ENCODE measurements at regions not wholly inside any gene's neighbourhood (a gene's known extent, or its start where the extent isn't known, plus 50 kb on each side); places are given as distances from the start of the nearest gene placed in this dataset.

- no peak for TF ChIP-seq ZBTB33 (IDR thresholded peaks at IDR 0.05)
- TF ChIP-seq CTCF (IDR thresholded peaks at IDR 0.05; ENCODE audit: low read depth, low read length, missing input control), result no peak
- TF ChIP-seq MAX (IDR thresholded peaks at IDR 0.05), result no peak
- TF ChIP-seq REST (IDR thresholded peaks at IDR 0.05), result no peak
Measured at GRCh38 chr20:52494244-52494643, 302.7 kb upstream of the ZFP64 start.
